HUES6 (cell line): ENCODE measurements at regions not wholly inside any gene's neighbourhood (a gene's known extent, or its start where the extent isn't known, plus 50 kb on each side); places are given as distances from the start of the nearest gene placed in this dataset.

Source experiments
- H3K27ac ChIP-seq: 2 replicates; pipeline ENCODE4 v1.7.0; 2013; ENCODE audit warnings: low read depth, mild to moderate bottlenecking, low read length, inconsistent platforms
- H3K27me3 ChIP-seq: 2 replicates; pipeline ENCODE4 v1.6.1; 2013; ENCODE audit warnings: low read length; ENCODE audit not compliant: control insufficient read depth, insufficient read depth
- H3K36me3 ChIP-seq: 2 replicates; pipeline ENCODE4 v1.6.1; 2013; ENCODE audit warnings: low read length; ENCODE audit not compliant: control insufficient read depth, insufficient read depth
- H3K4me1 ChIP-seq: 2 replicates; pipeline ENCODE4 v1.6.1; 2013; ENCODE audit warnings: low read length; ENCODE audit not compliant: control insufficient read depth, insufficient read depth
- H3K4me3 ChIP-seq: 2 replicates; pipeline ENCODE4 v1.5.1; 2013; ENCODE audit warnings: low read depth, low read length
- H3K9ac ChIP-seq: one replicate; pipeline ENCODE4 v1.6.1; 2013; ENCODE audit warnings: mild to moderate bottlenecking, low read length
- H3K9me3 ChIP-seq: 2 replicates; pipeline ENCODE4 v1.6.1; 2013; ENCODE audit warnings: low read depth, low read length; ENCODE audit not compliant: control insufficient read depth, insufficient read depth

- Histone ChIP-seq H3K9me3 (no peaks in the 10 kb centered on the region), H3K27me3 (no peaks in the 10 kb centered on the region), H3K36me3 (no peaks in the 10 kb centered on the region), H3K4me3 (no peak overlapping the region), H3K9ac (no peak overlapping the region), H3K4me1 (no peaks in the 10 kb centered on the region), H3K27ac (no peak overlapping the region)
Observed at GRCh38 chr1:214715126-214715525, 112.1 kb downstream of the CENPF start.

- Histone ChIP-seq H3K9ac (no peak overlapping the region), H3K27me3 (no peaks in the 10 kb centered on the region), H3K4me1 (no peaks in the 10 kb centered on the region), H3K4me3 (no peak overlapping the region), H3K27ac (no peak overlapping the region), H3K9me3 (no peaks in the 10 kb centered on the region), H3K36me3 (no peaks in the 10 kb centered on the region)
Observed at GRCh38 chr1:214717351-214717750, 114.4 kb downstream of the CENPF start.

- Histone ChIP-seq H3K9me3 (no peaks in the 10 kb centered on the region), H3K4me1 (no peaks in the 10 kb centered on the region), H3K9ac (no peak overlapping the region), H3K27me3 (no peaks in the 10 kb centered on the region), H3K4me3 (no peak overlapping the region), H3K27ac (no peak overlapping the region), H3K36me3 (no peaks in the 10 kb centered on the region)
Observed at GRCh38 chr1:214718724-214719123, 115.7 kb downstream of the CENPF start.

GRCh38 chr1:214719207-214719606 lies 116.2 kb downstream of the CENPF start:
- Histone ChIP-seq H3K9ac (no peak overlapping the region), H3K4me3 (no peak overlapping the region), H3K27ac (no peak overlapping the region), H3K4me1 (no peaks in the 10 kb centered on the region), H3K27me3 (no peaks in the 10 kb centered on the region), H3K9me3 (no peaks in the 10 kb centered on the region), H3K36me3 (no peaks in the 10 kb centered on the region)

GRCh38 chr1:214720561-214720960 lies 117.6 kb downstream of the CENPF start:
- Histone ChIP-seq H3K9me3 (no peaks in the 10 kb centered on the region), H3K27ac (no peak overlapping the region), H3K27me3 (no peaks in the 10 kb centered on the region), H3K4me1 (no peaks in the 10 kb centered on the region), H3K4me3 (no peak overlapping the region), H3K9ac (no peak overlapping the region), H3K36me3 (no peaks in the 10 kb centered on the region)

- Histone ChIP-seq H3K4me1 (peaks cover 9% of the 10 kb centered on the region), H3K27me3 (no peaks in the 10 kb centered on the region), H3K9ac (no peak overlapping the region)
Observed at GRCh38 chr1:214727274-214727673, 124.3 kb downstream of the CENPF start.

GRCh38 chr1:214739621-214740238 lies 136.7 kb downstream of the CENPF start:
- no peak overlapping the region for H3K9ac ChIP-seq
- H3K27me3 ChIP-seq: no peaks in the 10 kb centered on the region
- H3K4me1 ChIP-seq: peaks cover 5% of the 10 kb centered on the region; the same call in 1 of the 2 replicates
- H3K9me3 ChIP-seq: no peaks in the 10 kb centered on the region
- H3K27ac ChIP-seq: no peak overlapping the region
- no peak overlapping the region for H3K4me3 ChIP-seq
- H3K36me3 ChIP-seq: no peaks in the 10 kb centered on the region

More at GRCh38 chr1:214727274-214727673, 124.3 kb downstream of the CENPF start:
- Histone ChIP-seq H3K9me3 (peaks cover 3% of the 10 kb centered on the region; the same call in 1 of the 2 replicates), H3K36me3 (no peaks in the 10 kb centered on the region), H3K27ac (no peak overlapping the region), H3K4me3 (peak overlapping the region; percentile 28; the same call in 1 of the 2 replicates)

GRCh38 chr1:214740471-214740870 lies 137.5 kb downstream of the CENPF start:
- Histone ChIP-seq H3K27me3 (no peaks in the 10 kb centered on the region), H3K9me3 (no peaks in the 10 kb centered on the region), H3K27ac (no peak overlapping the region), H3K4me3 (no peak overlapping the region), H3K36me3 (no peaks in the 10 kb centered on the region), H3K4me1 (peaks cover 6% of the 10 kb centered on the region; the same call in 1 of the 2 replicates), H3K9ac (no peak overlapping the region)

- Histone ChIP-seq H3K27me3 (no peaks in the 10 kb centered on the region), H3K4me3 (no peak overlapping the region), H3K9ac (no peak overlapping the region), H3K27ac (no peak overlapping the region), H3K4me1 (peaks cover 6% of the 10 kb centered on the region; the same call in 1 of the 2 replicates), H3K36me3 (no peaks in the 10 kb centered on the region), H3K9me3 (no peaks in the 10 kb centered on the region)
Observed at GRCh38 chr1:214747050-214747635, 144.1 kb downstream of the CENPF start.

GRCh38 chr1:214753236-214753852 lies 150.3 kb downstream of the CENPF start:
- H3K27me3 ChIP-seq: no peaks in the 10 kb centered on the region
- no peaks in the 10 kb centered on the region for H3K4me1 ChIP-seq
- no peak overlapping the region for H3K27ac ChIP-seq
- H3K36me3 ChIP-seq: no peaks in the 10 kb centered on the region
- no peak overlapping the region for H3K9ac ChIP-seq
- no peak overlapping the region for H3K4me3 ChIP-seq
- H3K9me3 ChIP-seq: peaks cover 15% of the 10 kb centered on the region

GRCh38 chr1:214761030-214761429 lies 158.0 kb downstream of the CENPF start:
- no peak overlapping the region for H3K4me3 ChIP-seq
- H3K27ac ChIP-seq: no peak overlapping the region
- H3K27me3 ChIP-seq: no peaks in the 10 kb centered on the region
- H3K4me1 ChIP-seq: no peaks in the 10 kb centered on the region
- no peaks in the 10 kb centered on the region for H3K36me3 ChIP-seq
- peaks cover 44% of the 10 kb centered on the region for H3K9me3 ChIP-seq
- H3K9ac ChIP-seq: no peak overlapping the region
